Umbilical cord (tissue), 1 donor: ENCODE measurements at regions not wholly inside any gene's neighbourhood (a gene's known extent, or its start where the extent isn't known, plus 50 kb on each side); places are given as distances from the start of the nearest gene placed in this dataset.
A peak's percentile ranks its signal among the peaks of the same experiment; 100 is the strongest.
"Not testable (repeated sequence)": the region's sequence is repeated elsewhere in the genome, so short reads cannot be mapped to it uniquely, and the experiment has no call there.

Source experiments
- DNase-seq: peaks from one replicate; pipeline ENCODE4 v3.0.0-alpha.2; 2015; ENCODE audit warnings: low spot score

- no peak for DNase-seq
These were observed 52.5 kb upstream of the VSTM5 start for GRCh38 chr11:93902921-93903320.

DNA sequence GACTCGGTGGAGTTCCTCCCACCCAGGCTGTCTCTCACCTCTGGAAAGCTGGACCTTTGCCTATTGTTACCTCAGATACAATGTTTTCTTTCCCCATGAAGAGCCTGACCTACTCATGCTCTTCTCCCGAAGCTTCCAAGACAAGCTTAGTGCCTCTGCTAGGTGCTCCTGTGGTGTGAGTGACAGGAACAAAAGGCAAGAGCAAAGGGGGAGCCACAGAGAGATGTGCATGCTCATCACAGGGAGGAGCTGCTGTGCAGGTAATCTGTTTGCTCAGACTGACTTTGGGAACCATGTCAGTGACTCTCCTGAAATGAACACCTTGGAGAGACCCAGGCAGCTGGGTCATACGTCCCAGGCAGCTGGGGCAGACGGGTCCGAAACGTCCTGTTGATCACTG is 53.6 kb upstream of the VSTM5 start:
- DNase-seq = no peak

GRCh38 chr11:93904716-93905115 is 54.3 kb upstream of the VSTM5 start:
- DNase-seq = no peak

DNA sequence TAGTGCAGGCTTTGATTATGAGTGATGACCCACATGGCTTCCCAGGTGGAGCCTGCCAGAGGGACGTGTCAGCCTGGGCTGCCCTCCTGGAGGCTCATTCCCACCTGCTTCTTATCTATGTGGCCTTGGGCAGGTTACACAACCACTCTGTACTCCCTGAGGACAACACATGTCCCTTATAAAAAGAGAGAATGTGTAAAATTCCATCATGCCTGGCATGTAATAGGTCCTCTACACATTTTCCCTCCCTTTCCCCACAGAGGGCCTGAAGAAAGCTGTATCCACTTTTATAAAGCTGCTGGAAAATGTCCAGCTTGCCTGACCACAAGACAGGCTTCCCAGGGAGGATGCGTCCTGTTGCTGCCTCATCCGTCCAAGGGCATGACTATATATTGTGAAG is 55.0 kb upstream of the VSTM5 start:
- peak; percentile 8 for DNase-seq

DNA sequence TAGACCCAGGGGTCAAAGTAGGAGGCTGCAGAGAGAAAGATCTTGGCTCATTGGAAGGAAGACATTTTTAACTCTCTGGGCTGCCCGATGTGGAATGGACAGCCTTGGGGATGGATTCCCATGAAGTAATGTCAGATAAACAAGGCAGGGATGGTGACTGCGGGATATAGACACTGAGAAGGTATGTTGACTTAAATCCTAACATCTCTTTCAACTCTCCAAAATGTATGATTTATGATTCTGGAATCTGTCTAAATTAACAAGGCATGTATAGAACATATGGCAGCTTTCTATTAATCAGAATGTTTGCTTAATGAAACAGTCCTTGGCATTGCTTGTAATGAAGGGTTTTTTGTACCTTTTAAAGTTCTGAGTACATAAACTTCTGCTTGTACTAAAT is 56.1 kb upstream of the VSTM5 start:
- DNase-seq = no peak

DNA sequence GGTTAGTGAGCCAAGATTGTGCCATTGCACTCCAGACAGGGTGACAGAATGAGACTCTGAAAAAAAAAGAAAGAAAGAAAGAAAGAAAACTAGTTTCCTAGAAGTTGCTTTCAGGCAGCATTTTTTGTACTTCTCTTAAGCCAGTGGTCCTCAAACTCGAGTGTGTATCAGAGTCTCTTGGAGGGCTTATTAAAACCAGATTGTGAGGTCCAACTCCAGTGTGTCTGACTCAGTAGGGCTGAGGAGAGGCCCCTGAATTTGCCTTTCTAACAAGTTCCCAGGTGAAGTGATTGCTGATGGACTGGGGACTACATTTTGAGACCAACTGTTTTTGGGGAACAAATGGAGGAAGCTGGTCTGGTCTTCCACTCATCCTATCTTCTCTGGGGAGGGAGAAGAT is 57.5 kb upstream of the VSTM5 start:
- no peak for DNase-seq

GRCh38 chr11:93908689-93909088 is 58.3 kb upstream of the VSTM5 start:
- DNase-seq = no peak

DNA sequence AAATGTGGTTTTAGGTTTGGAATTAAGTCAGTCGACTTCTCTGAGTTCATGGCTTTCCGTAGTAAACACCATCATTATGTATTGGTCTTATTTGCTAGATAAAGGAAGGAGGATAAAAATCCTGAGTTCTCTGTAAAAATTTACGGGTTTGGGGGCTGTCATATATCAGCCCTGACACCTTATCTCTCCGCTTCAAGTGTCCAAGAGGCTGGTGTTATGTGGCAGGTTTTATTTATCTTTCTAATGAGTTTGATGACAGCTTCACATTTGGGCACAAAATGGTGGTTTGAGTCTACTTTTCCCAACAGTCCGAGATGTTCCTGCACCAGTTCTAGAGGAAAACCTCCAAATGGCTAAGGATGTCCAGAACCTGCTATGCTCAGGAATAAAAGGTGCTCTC is 67.3 kb upstream of the VSTM5 start:
- DNase-seq = no peak

DNA sequence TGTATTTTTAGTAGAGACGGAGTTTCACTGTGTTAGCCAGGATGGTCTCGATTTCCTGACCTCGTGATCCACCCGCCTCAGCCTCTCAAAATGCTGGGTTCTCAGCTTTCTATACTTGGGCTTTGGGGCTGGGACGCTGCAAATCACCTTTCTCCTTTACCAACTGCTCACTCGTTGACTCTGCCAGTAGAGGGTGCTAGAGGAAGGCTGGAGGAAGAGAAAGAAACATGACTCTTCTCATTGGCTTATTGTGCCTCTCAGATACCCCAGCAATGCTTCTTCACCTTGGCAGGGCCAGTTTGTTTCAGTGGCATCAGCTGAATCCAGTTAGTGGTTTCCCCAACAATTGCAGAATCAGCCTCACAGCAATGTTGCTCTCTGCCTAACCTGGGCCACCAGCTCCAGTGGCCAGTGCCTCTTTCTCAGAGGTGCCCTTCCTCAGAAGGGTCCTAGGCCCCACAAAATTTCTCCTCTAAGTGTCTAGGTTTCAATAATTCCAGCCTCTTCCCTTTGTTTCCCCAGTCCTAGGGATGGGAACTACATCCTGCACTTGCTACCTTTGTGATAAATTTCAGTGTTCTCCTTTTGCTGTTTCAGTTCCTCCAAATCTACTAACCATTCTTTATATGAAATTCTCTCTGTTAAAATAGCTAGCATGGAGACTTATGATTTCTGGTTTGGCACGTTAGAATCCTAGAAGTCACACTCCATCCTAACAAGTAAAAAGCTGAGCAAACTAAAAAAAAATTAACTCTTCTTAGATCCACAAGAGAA is 71.5 kb upstream of the VSTM5 start:
- DNase-seq = peak; percentile 16

DNA sequence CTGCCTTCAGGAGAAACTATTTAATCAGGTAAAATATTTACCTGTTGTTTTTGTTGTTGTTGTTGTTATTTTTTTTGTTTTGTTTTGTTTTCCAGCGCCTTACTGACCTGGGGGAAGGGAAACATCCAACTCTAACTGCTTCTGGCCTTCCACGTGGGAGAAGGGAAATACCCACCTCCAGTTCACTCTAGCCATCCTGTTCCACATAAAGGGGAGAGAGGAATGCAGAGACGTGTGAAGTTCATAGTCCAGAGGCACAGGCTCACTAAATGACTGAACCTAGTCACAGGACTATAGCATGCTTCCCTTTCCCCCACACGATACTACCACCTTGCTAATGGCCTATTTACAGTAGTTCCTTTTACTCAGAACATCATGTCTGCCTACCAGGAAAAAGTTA is 72.4 kb upstream of the VSTM5 start:
- no peak for DNase-seq

DNA sequence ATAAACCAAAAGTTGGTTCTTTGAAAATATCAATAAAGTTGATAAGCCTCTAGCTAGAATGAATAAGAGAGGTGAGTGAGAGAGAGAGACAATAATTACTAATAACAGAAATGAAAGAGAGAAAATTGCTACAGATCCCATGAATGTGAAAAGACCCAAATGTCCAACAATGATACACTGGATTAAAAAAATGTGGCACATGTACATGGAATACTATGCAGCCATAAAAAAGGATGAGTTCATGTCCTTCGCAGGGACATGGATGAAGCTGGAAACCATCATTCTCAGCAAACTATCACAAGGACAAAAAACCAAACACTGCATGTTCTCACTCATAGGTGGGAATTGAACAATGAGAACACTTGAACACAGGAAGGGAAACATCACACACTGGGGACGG is 75.7 kb upstream of the VSTM5 start:
- not testable (repeated sequence) for DNase-seq

GRCh38 chr11:93929407-93929806 is 79.0 kb upstream of the VSTM5 start:
- no peak for DNase-seq

- DNase-seq = no peak
These were observed 82.8 kb upstream of the VSTM5 start for GRCh38 chr11:93933230-93933629.

DNA sequence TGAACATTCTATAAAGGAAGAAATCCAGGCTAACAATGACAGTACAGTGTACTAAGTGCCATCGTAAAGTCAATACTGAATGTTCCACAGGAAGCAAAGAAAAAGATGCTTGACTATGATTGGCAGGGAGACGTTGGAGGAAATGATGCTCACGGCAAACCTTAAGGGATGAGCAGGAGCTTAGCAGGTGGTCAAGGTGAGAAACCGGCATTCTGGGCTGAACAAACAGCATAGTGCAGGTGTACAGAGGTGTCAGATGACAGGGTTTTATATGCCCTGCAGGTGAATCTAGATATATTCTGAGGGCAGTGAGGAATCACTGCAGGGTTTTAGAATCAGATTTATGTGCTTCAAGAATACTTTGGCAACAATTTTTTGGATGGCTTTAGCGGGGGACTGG is 85.3 kb upstream of the HEPHL1 start:
- DNase-seq = no peak

GRCh38 chr11:93936460-93936859 is 84.7 kb upstream of the HEPHL1 start:
- DNase-seq = peak; percentile 59

GRCh38 chr11:93939084-93939760 is 81.9 kb upstream of the HEPHL1 start:
- DNase-seq = no peak

- DNase-seq = no peak
These were observed 80.8 kb upstream of the HEPHL1 start for GRCh38 chr11:93940395-93940794.

DNA sequence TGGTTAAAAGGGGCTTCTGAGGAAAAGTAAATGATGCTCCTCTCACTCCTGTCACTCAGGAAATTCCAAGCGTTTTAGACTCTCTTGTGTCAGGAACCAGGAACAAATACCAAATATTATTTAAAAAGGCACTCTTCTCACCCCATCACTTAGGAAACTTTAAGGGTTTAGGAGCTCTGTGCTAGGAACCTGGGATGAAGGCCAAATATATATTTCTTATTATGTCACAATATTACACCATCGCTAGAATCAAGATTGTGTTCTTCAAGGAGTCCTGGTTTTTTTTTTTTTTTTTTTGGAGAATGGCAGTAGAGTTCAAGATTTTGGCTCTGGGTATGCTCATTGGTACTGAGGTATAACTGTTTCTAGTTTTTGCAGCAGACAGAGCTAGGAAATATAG is 79.0 kb upstream of the HEPHL1 start:
- no peak for DNase-seq

GRCh38 chr11:93945596-93945995 is 75.6 kb upstream of the HEPHL1 start:
- no peak for DNase-seq

GRCh38 chr11:93952082-93952780 is 68.9 kb upstream of the HEPHL1 start:
- no peak for DNase-seq

- no peak for DNase-seq
These were observed 63.7 kb upstream of the HEPHL1 start for GRCh38 chr11:93957397-93957952.

DNA sequence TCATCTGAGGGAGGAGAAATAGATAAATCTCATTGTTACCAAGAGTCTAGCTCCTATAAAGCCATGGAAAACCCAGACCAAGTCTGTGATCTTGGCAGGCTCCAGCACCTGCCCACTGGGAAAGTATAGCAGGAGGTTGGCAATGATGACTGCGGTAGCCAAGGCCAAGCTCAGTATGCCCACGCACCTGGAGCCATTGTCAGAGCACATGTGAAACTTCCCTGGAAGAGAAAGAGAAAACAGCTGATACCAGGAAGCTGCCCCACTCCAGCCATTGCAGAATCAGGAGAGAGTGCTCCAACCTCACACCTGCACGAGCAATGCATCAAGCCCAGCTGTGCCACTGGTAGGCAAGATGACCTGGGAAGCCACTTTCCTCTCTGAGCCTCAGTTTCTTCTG is 62.2 kb upstream of the HEPHL1 start:
- DNase-seq = no peak

- DNase-seq = no peak
These were observed 61.5 kb upstream of the HEPHL1 start for GRCh38 chr11:93959663-93960062.
